OCI-LY1 (cell line): ENCODE measurements at regions not wholly inside any gene's neighbourhood (a gene's known extent, or its start where the extent isn't known, plus 50 kb on each side); places are given as distances from the start of the nearest gene placed in this dataset.

Experiments
- H2AFZ ChIP-seq: fragments of 200-600 bp; sonication (generic), shearing (Covaris generic); 2 replicates; pipeline ENCODE4 v1.6.0; 2014; ENCODE audit warnings: antibody characterized with exemption, mild to moderate bottlenecking, low read length
- H3F3A ChIP-seq: fragments of 200-600 bp; sonication (generic), shearing (Covaris generic); 2 replicates; pipeline ENCODE4 v1.6.0; 2014; ENCODE audit warnings: mild to moderate bottlenecking, antibody characterized with exemption, low read length, moderate library complexity; ENCODE audit not compliant: insufficient read depth
- H3K27ac ChIP-seq: fragments of 200-600 bp; sonication (generic); 2 replicates; pipeline ENCODE4 v1.5.1; 2014; ENCODE audit warnings: low read length, mixed run types, mild to moderate bottlenecking, low read depth; ENCODE audit not compliant: poor library complexity, severe bottlenecking
- H3K27me3 ChIP-seq: fragments of 200-600 bp; sonication (generic); 2 replicates; pipeline ENCODE4 v1.6.0; 2014; ENCODE audit warnings: antibody characterized with exemption, mild to moderate bottlenecking, low read length, moderate library complexity; ENCODE audit not compliant: insufficient read depth
- H3K36me3 ChIP-seq: fragments of 200-600 bp; sonication (generic); 2 replicates; pipeline ENCODE4 v1.6.1; 2014; ENCODE audit warnings: mild to moderate bottlenecking, antibody characterized with exemption, low read length, moderate library complexity, mixed read lengths; ENCODE audit not compliant: insufficient read depth
- H3K4me1 ChIP-seq: fragments of 200-600 bp; sonication (generic); 2 replicates; pipeline ENCODE4 v1.5.1; 2014; ENCODE audit warnings: mild to moderate bottlenecking, low read length, moderate library complexity; ENCODE audit not compliant: insufficient read depth, severe bottlenecking
- H3K4me2 ChIP-seq: fragments of 200-600 bp; sonication (generic), shearing (Covaris generic); 2 replicates; pipeline ENCODE4 v1.6.1; 2014; ENCODE audit warnings: low read length
- H3K4me3 ChIP-seq: fragments of 200-600 bp; sonication (generic); 2 replicates; pipeline ENCODE4 v1.5.1; 2014; ENCODE audit warnings: low read length, low read depth, mild to moderate bottlenecking, mixed read lengths; ENCODE audit not compliant: poor library complexity, severe bottlenecking
- H3K79me2 ChIP-seq: fragments of 200-600 bp; shearing (Covaris generic); 2 replicates; pipeline ENCODE4 v1.6.1; 2016; ENCODE audit warnings: mixed run types, low read length, mixed read lengths; ENCODE audit not compliant: insufficient read depth
- H3K9ac ChIP-seq: fragments of 200-600 bp; sonication (generic), shearing (Covaris generic); 2 replicates; pipeline ENCODE4 v1.6.1; 2014; ENCODE audit warnings: mild to moderate bottlenecking, low read length, mixed read lengths
- H3K9me2 ChIP-seq: fragments of 200-600 bp; sonication (generic), shearing (Covaris generic); 2 replicates; pipeline ENCODE4 v1.6.1; 2014; ENCODE audit warnings: low read depth, mild to moderate bottlenecking, low read length, mixed read lengths
- H3K9me3 ChIP-seq: fragments of 200-600 bp; shearing (Covaris generic); 2 replicates; pipeline ENCODE4 v1.6.1; 2014; ENCODE audit warnings: low read length, mixed read lengths
- H4K20me1 ChIP-seq: fragments of 200-600 bp; sonication (generic), shearing (Covaris generic); 2 replicates; pipeline ENCODE4 v1.6.0; 2016; ENCODE audit warnings: mild to moderate bottlenecking, low read length; ENCODE audit not compliant: insufficient read depth
- EZH2 ChIP-seq: fragments of 200-600 bp; sonication (generic), shearing (Covaris generic); IDR thresholded peaks from 2 replicates; pipeline ENCODE4 v1.8.0; 2017; ENCODE audit warnings: borderline replicate concordance, mixed run types, mild to moderate bottlenecking, antibody characterized with exemption, low read length, moderate library complexity, mixed read lengths
- TF ChIP-seq, protein P1 (sequence below): fragments of 200-600 bp; sonication (generic), shearing (Covaris generic); IDR thresholded peaks from 2 replicates; pipeline ENCODE4 v1.5.1; 2017; ENCODE audit warnings: mild to moderate bottlenecking, antibody characterized with exemption, low read length, moderate library complexity, mixed read lengths

DNA sequence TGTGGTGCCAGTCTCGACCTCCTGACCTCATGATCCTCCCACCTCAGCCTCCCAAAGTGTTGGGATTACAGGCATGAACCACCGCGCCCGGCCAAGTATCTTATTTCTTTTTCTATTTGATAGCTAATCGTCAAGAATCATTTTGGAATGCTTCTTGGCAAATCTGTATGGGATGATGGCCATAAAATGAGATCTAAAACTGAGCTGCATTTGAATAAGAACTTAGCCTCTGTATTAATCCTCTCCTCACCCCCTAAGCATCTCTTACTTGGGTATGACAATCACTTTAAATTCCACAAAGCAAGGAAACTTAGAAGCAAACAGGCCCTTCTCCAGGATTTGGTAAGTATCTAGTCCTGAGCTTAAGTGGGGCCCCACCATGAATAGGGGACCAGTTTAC is 108.9 kb upstream of the BTBD3 start:
- no peaks in the 10 kb centered on the region for H3K9me2 ChIP-seq
- H3K36me3 ChIP-seq: no peaks in the 10 kb centered on the region
- no peak overlapping the region for H3K9ac ChIP-seq
- H4K20me1 ChIP-seq: no peaks in the 10 kb centered on the region
- H3K9me3 ChIP-seq: no peaks in the 10 kb centered on the region
- no peaks in the 10 kb centered on the region for H3K79me2 ChIP-seq
- H3K4me2 ChIP-seq: no peak overlapping the region
- no peaks in the 10 kb centered on the region for H3K4me1 ChIP-seq
- no peaks in the 10 kb centered on the region for H3F3A ChIP-seq
- H3K27ac ChIP-seq: no peak overlapping the region
- TF ChIP-seq EZH2: no peak
- TF ChIP-seq, protein P1, sequence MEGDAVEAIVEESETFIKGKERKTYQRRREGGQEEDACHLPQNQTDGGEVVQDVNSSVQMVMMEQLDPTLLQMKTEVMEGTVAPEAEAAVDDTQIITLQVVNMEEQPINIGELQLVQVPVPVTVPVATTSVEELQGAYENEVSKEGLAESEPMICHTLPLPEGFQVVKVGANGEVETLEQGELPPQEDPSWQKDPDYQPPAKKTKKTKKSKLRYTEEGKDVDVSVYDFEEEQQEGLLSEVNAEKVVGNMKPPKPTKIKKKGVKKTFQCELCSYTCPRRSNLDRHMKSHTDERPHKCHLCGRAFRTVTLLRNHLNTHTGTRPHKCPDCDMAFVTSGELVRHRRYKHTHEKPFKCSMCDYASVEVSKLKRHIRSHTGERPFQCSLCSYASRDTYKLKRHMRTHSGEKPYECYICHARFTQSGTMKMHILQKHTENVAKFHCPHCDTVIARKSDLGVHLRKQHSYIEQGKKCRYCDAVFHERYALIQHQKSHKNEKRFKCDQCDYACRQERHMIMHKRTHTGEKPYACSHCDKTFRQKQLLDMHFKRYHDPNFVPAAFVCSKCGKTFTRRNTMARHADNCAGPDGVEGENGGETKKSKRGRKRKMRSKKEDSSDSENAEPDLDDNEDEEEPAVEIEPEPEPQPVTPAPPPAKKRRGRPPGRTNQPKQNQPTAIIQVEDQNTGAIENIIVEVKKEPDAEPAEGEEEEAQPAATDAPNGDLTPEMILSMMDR: no peak
- H3K4me3 ChIP-seq: no peak overlapping the region
- H2AFZ ChIP-seq: no peak overlapping the region
- H3K27me3 ChIP-seq: no peaks in the 10 kb centered on the region

- no peak for TF ChIP-seq EZH2
- TF ChIP-seq, protein P1: no peak
- Histone ChIP-seq H3K79me2 (no peaks in the 10 kb centered on the region), H3K9ac (no peak overlapping the region), H3K4me2 (no peak overlapping the region), H3K27ac (no peak overlapping the region), H3F3A (no peaks in the 10 kb centered on the region), H3K9me2 (no peaks in the 10 kb centered on the region), H3K27me3 (no peaks in the 10 kb centered on the region), H3K4me1 (no peaks in the 10 kb centered on the region), H3K4me3 (no peak overlapping the region), H3K36me3 (no peaks in the 10 kb centered on the region), H3K9me3 (no peaks in the 10 kb centered on the region), H2AFZ (no peak overlapping the region), H4K20me1 (no peaks in the 10 kb centered on the region)
These were observed 107.2 kb upstream of the BTBD3 start for GRCh38 chr20:11810311-11811083.

DNA sequence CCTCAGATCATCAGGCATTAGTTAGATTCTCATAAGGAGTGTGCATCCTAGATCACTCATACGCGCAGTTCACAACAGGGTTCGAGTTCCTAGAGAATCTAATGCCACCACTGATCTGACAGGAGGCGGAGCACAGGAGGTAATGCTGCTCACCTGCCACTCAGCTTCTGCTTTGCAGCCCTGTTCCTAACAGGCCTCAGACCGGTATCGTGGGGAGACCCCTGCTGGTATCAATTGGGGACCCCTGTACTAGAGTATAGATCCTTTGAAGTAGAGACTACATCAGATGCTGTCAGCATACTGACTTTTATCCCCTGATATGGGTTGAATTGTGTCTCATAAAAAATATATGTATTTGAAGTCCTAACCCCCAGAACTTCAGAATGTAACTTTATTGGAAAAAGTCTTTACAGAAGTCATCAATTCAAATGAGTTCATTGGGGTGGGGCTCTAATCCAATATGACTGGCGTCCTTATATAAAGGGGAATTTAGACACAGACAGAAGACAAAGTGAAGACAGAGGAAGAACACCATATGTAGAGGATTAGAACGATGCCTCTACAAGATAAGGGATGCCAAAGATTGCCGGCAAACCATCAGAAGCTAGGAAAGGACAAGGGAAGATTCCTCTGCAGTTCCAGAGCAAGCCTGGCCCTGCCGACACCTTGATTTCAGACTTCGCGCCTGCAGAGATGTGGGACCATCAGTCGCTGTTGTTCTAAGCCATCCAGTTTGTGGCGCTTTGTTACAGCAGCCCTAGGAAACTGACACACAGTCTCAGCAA is 104.4 kb upstream of the BTBD3 start:
- no peak for TF ChIP-seq EZH2
- TF ChIP-seq, protein P1: no peak
- Histone ChIP-seq H3K27me3 (no peaks in the 10 kb centered on the region), H2AFZ (no peak overlapping the region)

More for the DNA sequence above, 104.4 kb upstream of the BTBD3 start:
- Histone ChIP-seq H3K9ac (no peak overlapping the region), H3K9me3 (no peaks in the 10 kb centered on the region), H3K79me2 (no peaks in the 10 kb centered on the region), H3K4me2 (no peak overlapping the region), H4K20me1 (no peaks in the 10 kb centered on the region), H3K4me3 (no peak overlapping the region), H3K36me3 (no peaks in the 10 kb centered on the region), H3K27ac (no peak overlapping the region), H3K9me2 (no peaks in the 10 kb centered on the region), H3F3A (no peaks in the 10 kb centered on the region), H3K4me1 (no peaks in the 10 kb centered on the region)
